Neural progenitor cell (in vitro differentiated cells): ENCODE measurements at regions not wholly inside any gene's neighbourhood (a gene's known extent, or its start where the extent isn't known, plus 50 kb on each side); places are given as distances from the start of the nearest gene placed in this dataset.

Experiments used
- DNase-seq: peaks from one replicate; pipeline ENCODE4 v3.0.0-alpha.2; 2016; ENCODE audit warnings: low spot score
- H2AFZ ChIP-seq: fragments of 200-600 bp; sonication (generic); replicated peaks from 2 replicates; pipeline ENCODE4 v1.6.1; 2016; ENCODE audit warnings: antibody characterized with exemption
- H3F3A ChIP-seq: fragments of 200-600 bp; sonication (generic); 2 replicates; pipeline ENCODE4 v1.6.1; 2016; ENCODE audit warnings: antibody characterized with exemption, low read depth
- H3K27ac ChIP-seq: fragments of 200-600 bp; sonication (generic); 2 replicates; pipeline ENCODE4 v1.5.1; 2016; ENCODE audit warnings: mild to moderate bottlenecking
- H3K27me3 ChIP-seq: fragments of 200-600 bp; sonication (generic); 2 replicates; pipeline ENCODE4 v1.6.1; 2016; ENCODE audit warnings: mild to moderate bottlenecking, moderate library complexity
- H3K36me3 ChIP-seq: fragments of 200-600 bp; sonication (generic); 2 replicates; pipeline ENCODE4 v1.5.1; 2016
- H3K4me1 ChIP-seq: fragments of 200-600 bp; sonication (generic); 2 replicates; pipeline ENCODE4 v1.6.1; 2016; ENCODE audit warnings: mixed run types
- H3K4me2 ChIP-seq: fragments of 200-600 bp; sonication (generic); 2 replicates; pipeline ENCODE4 v1.6.1; 2016
- H3K4me3 ChIP-seq: fragments of 200-600 bp; sonication (generic); 2 replicates; pipeline ENCODE4 v1.5.1; 2016
- H3K79me2 ChIP-seq: fragments of 200-600 bp; sonication (generic); 2 replicates; pipeline ENCODE4 v1.6.1; 2016; ENCODE audit warnings: low read depth
- H3K9ac ChIP-seq: fragments of 200-600 bp; sonication (generic); 2 replicates; pipeline ENCODE4 v1.6.1; 2016
- H3K9me3 ChIP-seq: fragments of 200-600 bp; sonication (generic); 2 replicates; pipeline ENCODE4 v1.5.1; 2016; ENCODE audit warnings: low read depth
- H4K20me1 ChIP-seq: fragments of 200-600 bp; sonication (generic); 2 replicates; pipeline ENCODE4 v1.6.1; 2016; ENCODE audit warnings: low read depth
- H3K27ac Mint-ChIP-seq: 3 replicates; pipeline ENCODE4 v1.8.0; 2021; ENCODE audit warnings: mixed read lengths
- H3K27me3 Mint-ChIP-seq: 2 replicates; pipeline ENCODE4 v1.8.0; 2022; ENCODE audit warnings: low read depth, mild to moderate bottlenecking, inconsistent platforms, moderate library complexity, mixed read lengths; ENCODE audit not compliant: insufficient read depth
- H3K36me3 Mint-ChIP-seq: 3 replicates; pipeline ENCODE4 v1.8.0; 2021; ENCODE audit warnings: mixed read lengths
- H3K4me1 Mint-ChIP-seq: 3 replicates; pipeline ENCODE4 v1.8.0; 2021; ENCODE audit warnings: mixed read lengths
- H3K4me3 Mint-ChIP-seq: 3 replicates; pipeline ENCODE4 v1.8.0; 2021; ENCODE audit warnings: mild to moderate bottlenecking, moderate library complexity, mixed read lengths
- H3K9me3 Mint-ChIP-seq: 3 replicates; pipeline ENCODE4 v1.8.0; 2020; ENCODE audit warnings: mixed read lengths
- EZH2 ChIP-seq: fragments of 200-600 bp; sonication (generic); IDR thresholded peaks from 2 replicates; pipeline ENCODE4 v1.6.1; 2017; ENCODE audit warnings: antibody characterized with exemption, mild to moderate bottlenecking, moderate library complexity
- EZH2phosphoT487 ChIP-seq: fragments of 200-600 bp; sonication (generic); IDR thresholded peaks from 2 replicates; pipeline ENCODE4 v1.6.1; 2017; ENCODE audit warnings: antibody characterized with exemption
- TF ChIP-seq, protein P1 (sequence below): fragments of 200-600 bp; sonication (generic); IDR thresholded peaks from 2 replicates; pipeline ENCODE4 v1.5.1; 2017; ENCODE audit warnings: antibody characterized with exemption, mild to moderate bottlenecking

DNA sequence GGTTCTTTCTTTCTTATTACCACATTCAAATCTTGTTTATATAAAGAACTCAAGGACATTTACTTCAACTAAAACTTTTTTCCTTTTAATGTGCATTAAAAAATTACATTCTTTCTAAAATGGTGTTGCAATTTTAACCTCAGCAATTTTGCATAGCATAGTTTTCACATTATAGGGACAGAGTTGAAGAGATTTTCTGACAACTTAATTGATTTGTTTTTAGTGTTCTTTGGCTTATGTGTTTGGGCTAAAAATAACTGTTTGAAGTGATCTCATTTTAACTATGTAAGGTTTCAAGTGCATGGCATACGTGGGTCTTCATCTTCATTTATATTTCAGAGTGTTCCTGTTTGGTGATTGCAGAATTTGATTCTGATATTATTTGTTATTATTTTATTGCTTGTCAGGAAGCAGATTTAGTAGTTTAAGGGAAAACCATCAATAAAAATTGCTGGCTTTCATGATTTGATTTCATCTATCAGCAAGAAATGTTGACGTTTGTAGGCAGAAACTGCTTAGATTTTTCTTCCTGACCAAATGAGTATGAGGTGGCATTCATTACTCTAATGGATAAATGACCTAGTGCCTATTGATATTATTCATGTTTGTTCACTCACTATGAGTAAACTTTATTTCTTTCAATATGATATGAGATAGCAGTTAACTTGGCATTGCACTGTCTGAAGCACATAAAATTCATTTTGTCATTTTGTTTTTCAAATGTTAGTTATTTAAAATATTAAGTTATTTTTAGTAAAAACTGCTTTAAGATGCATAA lies 398.4 kb downstream of the NUP35 start:
- no peak for DNase-seq
- no peak overlapping the region for H2AFZ ChIP-seq
- no peaks in the 10 kb centered on the region for H3K36me3 ChIP-seq
- TF ChIP-seq EZH2phosphoT487 (no peak), EZH2 (no peak)
- TF ChIP-seq, protein P1, sequence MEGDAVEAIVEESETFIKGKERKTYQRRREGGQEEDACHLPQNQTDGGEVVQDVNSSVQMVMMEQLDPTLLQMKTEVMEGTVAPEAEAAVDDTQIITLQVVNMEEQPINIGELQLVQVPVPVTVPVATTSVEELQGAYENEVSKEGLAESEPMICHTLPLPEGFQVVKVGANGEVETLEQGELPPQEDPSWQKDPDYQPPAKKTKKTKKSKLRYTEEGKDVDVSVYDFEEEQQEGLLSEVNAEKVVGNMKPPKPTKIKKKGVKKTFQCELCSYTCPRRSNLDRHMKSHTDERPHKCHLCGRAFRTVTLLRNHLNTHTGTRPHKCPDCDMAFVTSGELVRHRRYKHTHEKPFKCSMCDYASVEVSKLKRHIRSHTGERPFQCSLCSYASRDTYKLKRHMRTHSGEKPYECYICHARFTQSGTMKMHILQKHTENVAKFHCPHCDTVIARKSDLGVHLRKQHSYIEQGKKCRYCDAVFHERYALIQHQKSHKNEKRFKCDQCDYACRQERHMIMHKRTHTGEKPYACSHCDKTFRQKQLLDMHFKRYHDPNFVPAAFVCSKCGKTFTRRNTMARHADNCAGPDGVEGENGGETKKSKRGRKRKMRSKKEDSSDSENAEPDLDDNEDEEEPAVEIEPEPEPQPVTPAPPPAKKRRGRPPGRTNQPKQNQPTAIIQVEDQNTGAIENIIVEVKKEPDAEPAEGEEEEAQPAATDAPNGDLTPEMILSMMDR = no peak
- no peaks in the 10 kb centered on the region for H3K4me1 ChIP-seq
- no peak overlapping the region for H3K4me3 Mint-ChIP-seq
- no peak overlapping the region for H3K9ac ChIP-seq
- no peak overlapping the region for H3K4me2 ChIP-seq
- H3K27ac Mint-ChIP-seq = no peak overlapping the region
- no peaks in the 10 kb centered on the region for H3F3A ChIP-seq
- no peaks in the 10 kb centered on the region for H3K9me3 Mint-ChIP-seq
- H3K4me3 ChIP-seq = no peak overlapping the region
- no peaks in the 10 kb centered on the region for H3K79me2 ChIP-seq
- H3K27me3 Mint-ChIP-seq = no peaks in the 10 kb centered on the region
- no peaks in the 10 kb centered on the region for H3K9me3 ChIP-seq
- no peaks in the 10 kb centered on the region for H3K36me3 Mint-ChIP-seq
- H3K27ac ChIP-seq = no peak overlapping the region
- no peaks in the 10 kb centered on the region for H4K20me1 ChIP-seq
- no peaks in the 10 kb centered on the region for H3K27me3 ChIP-seq
- peaks cover 7% of the 10 kb centered on the region for H3K4me1 Mint-ChIP-seq

DNA sequence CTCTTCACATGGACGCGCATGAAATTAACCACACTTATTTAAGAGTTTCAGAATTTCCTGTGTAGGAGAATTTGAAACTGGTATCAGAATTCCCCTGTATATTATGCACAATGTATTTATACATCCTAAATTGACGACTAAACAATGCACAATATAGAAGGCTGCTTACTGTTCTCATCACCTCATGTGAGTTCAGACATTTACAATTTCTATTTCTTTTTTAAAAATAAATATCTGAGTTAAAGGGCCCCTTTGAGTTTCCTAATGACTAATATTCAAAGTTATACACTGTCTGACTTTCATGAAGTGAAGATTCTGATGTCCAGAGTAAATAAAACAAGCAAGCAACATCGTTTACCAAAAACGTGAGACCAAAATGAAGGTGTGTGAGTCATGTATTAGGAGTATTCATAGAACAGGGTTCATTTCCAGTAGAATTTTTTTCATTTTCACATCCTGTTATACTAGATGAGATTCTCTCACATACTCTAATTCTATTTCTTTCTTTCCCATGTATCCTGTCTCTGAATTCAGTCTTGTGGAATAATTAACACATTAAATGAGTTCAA lies 406.2 kb downstream of the NUP35 start:
- no peaks in the 10 kb centered on the region for H3K36me3 ChIP-seq
- H3K4me1 ChIP-seq = no peaks in the 10 kb centered on the region
- H3K9me3 ChIP-seq = no peaks in the 10 kb centered on the region
- H3K27ac ChIP-seq = no peak overlapping the region
- Mint-ChIP-seq H3K36me3 (no peaks in the 10 kb centered on the region), H3K27ac (no peak overlapping the region), H3K9me3 (no peaks in the 10 kb centered on the region), H3K27me3 (no peaks in the 10 kb centered on the region), H3K4me3 (no peak overlapping the region), H3K4me1 (no peaks in the 10 kb centered on the region)
- H3K79me2 ChIP-seq = no peaks in the 10 kb centered on the region
- no peaks in the 10 kb centered on the region for H3F3A ChIP-seq
- DNase-seq = no peak
- H2AFZ ChIP-seq = no peak overlapping the region
- no peak overlapping the region for H3K4me3 ChIP-seq
- no peaks in the 10 kb centered on the region for H4K20me1 ChIP-seq
- TF ChIP-seq, protein P1 = no peak
- no peak for TF ChIP-seq EZH2
- no peak for TF ChIP-seq EZH2phosphoT487
- H3K4me2 ChIP-seq = no peak overlapping the region
- no peak overlapping the region for H3K9ac ChIP-seq
- H3K27me3 ChIP-seq = peaks cover 8% of the 10 kb centered on the region

DNA sequence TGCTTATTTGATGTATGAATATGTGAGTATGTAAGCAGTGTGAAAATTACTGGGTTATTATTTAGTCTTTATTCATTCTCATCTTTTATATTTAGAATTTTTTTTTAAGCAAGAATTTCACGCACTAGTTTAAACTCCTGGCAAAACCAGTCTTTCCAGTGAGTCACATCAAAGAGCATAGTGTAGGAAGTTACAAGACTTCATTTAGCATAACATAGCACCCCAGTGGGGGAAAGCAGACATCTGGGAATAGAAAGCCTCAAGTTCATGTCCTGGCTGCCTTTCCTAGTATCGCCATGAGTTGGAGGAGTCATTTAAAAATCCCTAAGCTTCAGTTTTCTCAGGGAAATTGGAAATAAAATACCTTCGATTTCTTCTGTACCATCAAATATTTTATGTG lies 408.3 kb downstream of the NUP35 start:
- H3K4me2 ChIP-seq = no peak overlapping the region
- no peak overlapping the region for H3K4me3 Mint-ChIP-seq
- TF ChIP-seq EZH2phosphoT487 = no peak
- TF ChIP-seq, protein P1 = no peak
- no peak for TF ChIP-seq EZH2

More for the DNA sequence above, 408.3 kb downstream of the NUP35 start:
- H3K27me3 ChIP-seq = peaks cover 8% of the 10 kb centered on the region
- no peaks in the 10 kb centered on the region for H3K79me2 ChIP-seq
- Mint-ChIP-seq H3K27ac (no peak overlapping the region), H3K27me3 (no peaks in the 10 kb centered on the region), H3K36me3 (no peaks in the 10 kb centered on the region), H3K9me3 (no peaks in the 10 kb centered on the region), H3K4me1 (no peaks in the 10 kb centered on the region)
- H3K9ac ChIP-seq = no peak overlapping the region
- H3K4me1 ChIP-seq = no peaks in the 10 kb centered on the region
- no peak overlapping the region for H3K4me3 ChIP-seq
- H3K9me3 ChIP-seq = no peaks in the 10 kb centered on the region
- H3F3A ChIP-seq = no peaks in the 10 kb centered on the region
- no peak overlapping the region for H3K27ac ChIP-seq
- no peak overlapping the region for H2AFZ ChIP-seq
- no peak for DNase-seq
- H3K36me3 ChIP-seq = no peaks in the 10 kb centered on the region
- no peaks in the 10 kb centered on the region for H4K20me1 ChIP-seq
